Activated CD4-positive, alpha-beta T cell treated with anti-CD3 and anti-CD28 coated beads for 48 hours (primary cell): ENCODE measurements at regions not wholly inside any gene's neighbourhood (a gene's known extent, or its start where the extent isn't known, plus 50 kb on each side); places are given as distances from the start of the nearest gene placed in this dataset.

ENCODE experiments used
- DNase-seq: peaks from one replicate; pipeline ENCODE4 v3.0.0-alpha.2; 2020

GRCh38 chr14:25134184-25134583, 84.2 kb upstream of the STXBP6 start:
- no peak for DNase-seq

GRCh38 chr14:25132732-25133422, 82.9 kb upstream of the STXBP6 start:
- peak; percentile 56 for DNase-seq

DNA sequence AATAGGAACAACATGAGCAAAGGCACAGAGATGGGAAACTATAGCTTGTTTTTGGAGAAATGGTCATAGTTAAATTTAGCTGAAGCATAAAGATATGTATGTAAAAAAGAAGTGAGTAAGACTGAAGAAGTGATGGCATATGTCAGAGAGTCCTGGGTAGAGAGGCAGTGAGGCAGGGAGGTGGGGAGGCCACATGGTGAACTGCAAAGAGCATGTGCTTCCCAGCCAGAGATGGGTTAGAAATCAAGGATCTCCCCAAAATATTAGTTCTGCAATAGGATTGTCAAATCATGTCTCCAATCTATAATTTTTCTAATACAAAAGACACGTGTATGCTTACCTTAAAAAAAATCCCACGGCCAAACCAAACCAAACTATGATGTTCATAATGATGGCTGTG, 82.1 kb upstream of the STXBP6 start:
- DNase-seq = no peak

GRCh38 chr14:25122843-25123242, 72.9 kb upstream of the STXBP6 start:
- no peak for DNase-seq

DNA sequence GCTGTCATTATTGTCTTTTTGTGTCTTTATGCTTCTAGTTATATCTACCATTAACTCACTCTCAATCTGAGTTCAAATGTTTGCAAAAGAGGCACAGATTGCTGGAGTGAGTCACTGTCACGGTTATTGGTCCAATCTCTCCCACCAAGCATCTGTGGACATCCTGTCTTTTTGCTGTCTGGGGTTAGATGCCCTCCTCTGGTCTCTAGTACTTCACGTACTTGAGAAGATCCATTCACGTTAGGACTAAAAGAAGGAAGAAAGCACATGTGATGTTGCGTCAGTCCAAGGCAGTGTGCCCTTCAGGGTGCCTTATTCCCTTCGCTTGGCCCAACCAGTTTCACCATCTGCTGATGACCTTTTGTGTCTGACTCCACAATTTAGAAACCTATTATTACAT, 72.3 kb upstream of the STXBP6 start:
- DNase-seq = no peak

DNA sequence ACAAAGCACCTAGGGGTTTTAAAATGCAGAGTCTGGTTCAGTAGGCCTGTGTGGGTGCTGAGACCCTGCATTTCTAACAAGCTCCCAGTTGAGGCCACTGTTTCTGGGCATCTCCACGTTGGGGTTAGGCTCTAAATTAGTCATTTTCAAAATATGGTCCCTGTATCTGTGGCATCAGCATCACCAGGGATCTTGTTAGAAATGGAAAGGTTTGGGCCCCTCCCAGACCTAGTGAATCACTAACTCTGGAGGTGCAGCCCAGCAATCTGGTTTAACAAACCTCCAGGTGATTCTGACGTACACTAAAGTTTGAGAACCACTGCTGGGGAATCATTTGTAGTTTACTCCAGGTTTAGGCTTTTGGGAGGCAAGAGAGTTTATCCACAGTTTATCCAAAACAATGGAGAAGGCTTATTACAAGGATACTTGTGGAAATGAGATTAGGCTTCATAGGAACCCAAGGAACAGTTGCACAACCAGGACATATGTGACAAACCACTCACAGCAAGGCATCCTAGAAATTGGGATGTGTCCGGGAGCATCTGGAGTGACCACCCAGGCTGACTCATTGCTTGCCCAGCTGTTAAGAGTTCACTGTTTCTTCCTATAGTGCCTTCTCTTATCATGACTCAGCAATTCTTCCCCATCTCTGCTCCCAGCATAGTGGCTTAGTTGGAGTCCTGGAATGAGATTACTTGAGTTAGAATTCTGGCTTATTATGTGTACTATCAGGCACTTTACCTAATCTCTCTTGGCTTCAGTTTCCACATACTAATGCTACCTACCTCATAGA, 71.6 kb upstream of the STXBP6 start:
- DNase-seq = no peak

- DNase-seq = no peak
These were observed 70.3 kb upstream of the STXBP6 start for GRCh38 chr14:25120261-25120660.

DNA sequence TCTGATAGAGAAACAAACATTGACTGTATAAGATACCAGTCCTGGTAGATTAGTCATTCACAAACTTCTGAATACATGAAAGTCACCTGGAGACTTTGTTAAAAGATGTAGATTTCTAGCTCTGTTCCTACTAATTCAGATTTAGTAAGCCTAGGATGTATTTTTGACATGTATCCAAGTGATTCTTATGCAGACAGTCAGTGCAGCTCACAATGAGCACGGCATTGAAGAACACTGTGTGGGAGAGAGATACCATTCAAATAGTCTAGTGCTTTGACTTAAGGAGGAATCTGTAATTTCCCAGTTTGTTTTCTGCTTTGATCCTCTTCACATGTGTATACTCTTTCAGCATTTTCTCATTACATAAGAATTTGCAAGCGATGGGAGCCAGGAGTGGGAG, 68.7 kb upstream of the STXBP6 start:
- no peak for DNase-seq

DNA sequence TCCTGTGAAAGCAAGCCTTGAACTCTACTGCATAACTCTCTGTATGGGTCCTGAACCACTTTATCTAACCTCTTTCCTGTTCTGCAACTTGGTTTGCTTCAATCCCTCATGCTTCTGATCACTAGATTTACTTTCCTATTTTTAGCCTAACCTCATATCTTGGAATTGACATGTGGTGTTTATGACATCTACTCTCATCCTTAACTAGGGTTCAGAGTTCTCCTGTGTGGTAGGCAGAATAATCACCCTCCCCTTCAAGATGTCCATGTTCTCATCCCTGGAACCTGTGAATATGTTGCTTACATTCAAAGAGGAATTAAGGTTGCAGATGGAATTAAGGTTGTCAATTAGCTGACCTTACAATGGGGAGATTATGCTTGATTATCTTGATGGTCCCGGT, 67.4 kb upstream of the STXBP6 start:
- DNase-seq = no peak

- DNase-seq = no peak
These were observed 66.7 kb upstream of the STXBP6 start for GRCh38 chr14:25116607-25117006.

- no peak for DNase-seq
These were observed 63.4 kb upstream of the STXBP6 start for GRCh38 chr14:25113394-25113793.

- DNase-seq = no peak
These were observed 61.2 kb upstream of the STXBP6 start for GRCh38 chr14:25111061-25111601.

GRCh38 chr14:25110106-25110505, 60.2 kb upstream of the STXBP6 start:
- DNase-seq = no peak

DNA sequence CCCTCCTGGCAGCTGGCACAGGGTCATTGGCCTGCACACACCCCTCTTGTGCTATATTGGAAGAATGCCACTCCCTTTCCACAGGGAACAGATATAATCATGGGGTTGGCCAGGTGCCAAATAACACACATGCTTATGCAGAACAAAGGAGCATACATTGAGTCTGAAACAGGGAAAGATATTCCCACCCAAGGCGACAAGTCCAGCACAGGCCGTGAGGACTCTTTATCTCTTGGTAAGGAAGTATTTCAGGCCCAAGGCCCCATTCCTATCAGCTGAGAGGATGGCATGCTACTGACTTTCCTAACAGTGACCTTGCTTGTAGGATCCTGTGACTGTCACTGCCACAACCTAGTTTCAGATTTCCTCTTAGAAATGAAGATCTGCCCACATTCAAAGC, 59.0 kb upstream of the STXBP6 start:
- DNase-seq = no peak

DNA sequence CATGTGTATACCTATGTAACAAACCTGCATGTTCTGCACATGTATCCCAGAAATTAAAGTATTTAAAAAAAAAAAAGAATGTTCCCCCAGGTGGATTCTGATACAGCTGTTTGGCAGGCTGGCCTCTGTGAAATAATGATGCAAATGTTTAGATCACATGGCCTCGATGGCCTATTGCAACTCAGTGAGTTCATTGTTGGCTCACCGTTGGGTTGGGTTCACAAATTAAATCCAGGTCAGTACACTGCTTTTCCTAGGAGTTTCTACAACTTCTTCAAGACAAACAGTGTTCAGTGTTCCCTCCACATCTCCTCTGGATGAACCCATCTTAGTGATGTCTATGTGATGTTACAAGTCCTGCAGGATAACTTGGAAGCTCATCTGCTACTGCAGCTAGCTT, 58.3 kb upstream of the STXBP6 start:
- no peak for DNase-seq

DNA sequence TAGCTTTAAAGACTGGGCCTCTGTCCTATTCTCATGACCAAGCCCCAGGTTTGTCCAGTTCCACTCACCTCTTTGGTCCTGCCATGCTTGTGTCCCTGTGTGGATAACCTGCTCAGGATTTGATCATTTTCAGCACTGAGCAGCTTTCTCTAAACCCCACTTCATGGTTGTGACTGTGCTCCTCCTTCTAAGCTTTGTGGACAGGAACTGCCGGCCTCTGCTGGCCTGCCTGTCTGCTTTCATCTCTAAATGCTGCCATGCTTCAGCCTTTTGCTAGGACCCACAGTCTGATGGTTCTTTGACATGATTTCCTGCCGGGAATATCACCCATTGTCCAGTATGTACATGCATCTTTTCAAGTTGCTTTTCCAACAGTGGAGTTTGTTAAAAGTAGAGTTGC, 53.9 kb upstream of the STXBP6 start:
- no peak for DNase-seq

- no peak for DNase-seq
These were observed 53.3 kb upstream of the STXBP6 start for GRCh38 chr14:25103271-25103670.

DNA sequence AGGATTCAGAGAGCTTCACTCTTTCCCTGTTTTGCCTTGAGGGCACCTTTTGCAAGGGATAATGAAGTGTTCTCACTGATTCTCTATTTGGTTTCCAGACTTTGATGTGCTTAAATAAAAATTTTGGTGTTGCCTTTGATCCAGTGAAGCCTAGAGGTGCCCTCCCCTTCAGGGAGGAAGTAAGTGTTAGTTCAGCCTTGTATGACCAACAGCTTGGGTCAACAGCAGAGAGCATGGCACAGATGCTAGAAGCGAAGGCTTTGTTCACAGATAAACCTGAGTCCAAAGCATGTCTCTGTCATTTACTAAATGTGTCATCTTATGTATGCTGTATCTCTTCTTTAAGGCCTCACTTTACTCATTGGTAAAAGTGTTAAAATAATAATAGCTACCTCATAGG, 52.8 kb upstream of the STXBP6 start:
- DNase-seq = no peak

GRCh38 chr14:25101276-25101675, 51.3 kb upstream of the STXBP6 start:
- no peak for DNase-seq
